T-helper 1 cell treated with Interleukin-12 subunit alpha and Interleukin-12 subunit beta and Interleukin-4 antibody, amounts not matched to agents 30 μg/mL and 1 μg/mL, for 36 hours (primary cell): ENCODE measurements at regions not wholly inside any gene's neighbourhood (a gene's known extent, or its start where the extent isn't known, plus 50 kb on each side); places are given as distances from the start of the nearest gene placed in this dataset.
"Not testable (repeated sequence)": the region's sequence is repeated elsewhere in the genome, so short reads cannot be mapped to it uniquely, and the experiment has no call there.

Experiments used
- H3K27ac Mint-ChIP-seq: one replicate; pipeline ENCODE4 v1.8.0; 2021; ENCODE audit warnings: mild to moderate bottlenecking, mixed read lengths
- H3K27me3 Mint-ChIP-seq: one replicate; pipeline ENCODE4 v1.8.0; 2021; ENCODE audit warnings: low read depth, mixed read lengths
- H3K36me3 Mint-ChIP-seq: one replicate; pipeline ENCODE4 v1.8.0; 2021; ENCODE audit warnings: low read depth, mixed read lengths
- H3K4me1 Mint-ChIP-seq: one replicate; pipeline ENCODE4 v1.8.0; 2021; ENCODE audit warnings: low read depth, mixed read lengths
- H3K4me3 Mint-ChIP-seq: one replicate; pipeline ENCODE4 v1.8.0; 2021; ENCODE audit warnings: mild to moderate bottlenecking, moderate library complexity, mixed read lengths
- H3K9me3 Mint-ChIP-seq: one replicate; pipeline ENCODE4 v1.8.0; 2021; ENCODE audit warnings: mixed read lengths

DNA sequence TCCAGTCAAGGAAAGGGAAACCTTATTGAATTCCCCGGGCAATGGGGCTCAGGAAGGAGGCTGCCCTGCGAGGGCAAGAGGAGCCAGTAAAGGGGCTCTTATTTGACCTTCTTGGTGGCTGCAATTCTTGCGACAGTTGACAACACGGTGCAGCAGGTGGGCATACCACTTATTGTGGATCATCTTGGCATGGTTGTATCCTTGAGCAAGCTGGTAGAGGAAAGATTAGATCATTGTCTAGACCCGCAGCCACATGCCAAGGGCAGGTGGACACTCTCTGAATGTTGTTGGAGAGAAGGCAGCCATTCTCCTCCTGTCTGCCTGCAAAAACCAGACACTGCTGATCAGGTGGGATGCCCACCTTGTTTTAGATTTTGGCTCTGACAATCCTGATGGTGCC lies 170.2 kb upstream of the CHST9 start:
- H3K36me3 Mint-ChIP-seq, result no peaks in the 10 kb centered on the region
- H3K27ac Mint-ChIP-seq, result no peak overlapping the region
- H3K9me3 Mint-ChIP-seq, result peaks cover 6% of the 10 kb centered on the region
- no peaks in the 10 kb centered on the region for H3K27me3 Mint-ChIP-seq
- H3K4me1 Mint-ChIP-seq, result no peaks in the 10 kb centered on the region
- H3K4me3 Mint-ChIP-seq, result no peak overlapping the region

GRCh38 chr18:27353273-27353672 lies 168.2 kb upstream of the CHST9 start:
- H3K4me3 Mint-ChIP-seq, result no peak overlapping the region
- H3K4me1 Mint-ChIP-seq, result no peaks in the 10 kb centered on the region
- no peaks in the 10 kb centered on the region for H3K27me3 Mint-ChIP-seq
- H3K27ac Mint-ChIP-seq, result no peak overlapping the region
- H3K36me3 Mint-ChIP-seq, result no peaks in the 10 kb centered on the region
- peaks cover 6% of the 10 kb centered on the region for H3K9me3 Mint-ChIP-seq

GRCh38 chr18:27349284-27349882 lies 164.3 kb upstream of the CHST9 start:
- Mint-ChIP-seq H3K27ac (no peak overlapping the region), H3K36me3 (no peaks in the 10 kb centered on the region), H3K9me3 (peaks cover 9% of the 10 kb centered on the region), H3K27me3 (no peaks in the 10 kb centered on the region), H3K4me3 (no peak overlapping the region), H3K4me1 (no peaks in the 10 kb centered on the region)

GRCh38 chr18:27331606-27332005 lies 146.5 kb upstream of the CHST9 start:
- no peaks in the 10 kb centered on the region for H3K27me3 Mint-ChIP-seq
- H3K27ac Mint-ChIP-seq, result no peak overlapping the region
- H3K9me3 Mint-ChIP-seq, result peaks cover 4% of the 10 kb centered on the region
- H3K36me3 Mint-ChIP-seq, result no peaks in the 10 kb centered on the region
- H3K4me3 Mint-ChIP-seq, result no peak overlapping the region
- no peaks in the 10 kb centered on the region for H3K4me1 Mint-ChIP-seq

- Mint-ChIP-seq H3K27ac (no peak overlapping the region), H3K36me3 (no peaks in the 10 kb centered on the region), H3K9me3 (no peaks in the 10 kb centered on the region), H3K4me3 (no peak overlapping the region), H3K27me3 (no peaks in the 10 kb centered on the region), H3K4me1 (no peaks in the 10 kb centered on the region)
Observed at GRCh38 chr18:27314996-27315395, 129.9 kb upstream of the CHST9 start.

DNA sequence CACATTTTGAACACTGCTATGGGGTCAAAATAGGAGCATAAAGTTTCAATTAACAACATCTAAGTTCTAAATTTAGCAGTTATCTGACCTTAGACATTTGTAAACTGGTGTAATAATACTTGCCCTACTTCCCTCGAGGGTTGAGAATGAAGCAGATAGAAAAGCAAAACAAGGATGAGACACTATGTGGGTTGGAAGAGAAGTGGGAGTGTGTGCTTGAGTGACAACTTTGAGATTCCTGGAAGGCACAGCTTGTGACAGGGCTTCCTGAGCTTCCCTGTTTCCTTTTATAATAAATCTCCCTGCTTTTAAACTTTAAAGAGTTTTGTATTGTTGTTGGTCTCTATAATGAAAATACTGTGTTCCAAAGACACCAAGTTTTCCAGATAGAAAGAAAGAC lies 128.6 kb upstream of the CHST9 start:
- no peak overlapping the region for H3K4me3 Mint-ChIP-seq

DNA sequence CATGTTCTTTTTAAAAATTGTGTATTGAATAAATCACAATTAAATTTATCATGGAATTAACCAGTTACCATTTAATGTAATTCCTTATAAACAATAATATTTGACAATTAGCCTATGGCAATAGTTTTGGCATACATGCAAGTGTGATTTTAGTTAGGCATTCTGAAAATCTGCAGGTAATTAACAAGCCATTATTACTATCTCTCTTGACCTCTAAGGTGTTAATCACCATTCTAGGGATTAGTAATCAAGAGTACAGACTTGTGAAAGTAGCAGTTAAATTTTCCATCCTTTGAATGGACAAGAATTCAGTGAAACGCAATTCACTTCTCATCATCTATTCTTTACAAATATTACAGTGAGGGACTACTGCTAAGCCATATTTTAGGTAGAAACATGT lies 127.7 kb upstream of the CHST9 start:
- Mint-ChIP-seq H3K9me3 (no peaks in the 10 kb centered on the region), H3K36me3 (no peaks in the 10 kb centered on the region), H3K27ac (no peak overlapping the region), H3K4me1 (no peaks in the 10 kb centered on the region), H3K27me3 (no peaks in the 10 kb centered on the region), H3K4me3 (no peak overlapping the region)

More for the DNA sequence above, 128.6 kb upstream of the CHST9 start:
- Mint-ChIP-seq H3K4me1 (no peaks in the 10 kb centered on the region), H3K9me3 (no peaks in the 10 kb centered on the region), H3K27me3 (no peaks in the 10 kb centered on the region), H3K27ac (no peak overlapping the region), H3K36me3 (no peaks in the 10 kb centered on the region)

DNA sequence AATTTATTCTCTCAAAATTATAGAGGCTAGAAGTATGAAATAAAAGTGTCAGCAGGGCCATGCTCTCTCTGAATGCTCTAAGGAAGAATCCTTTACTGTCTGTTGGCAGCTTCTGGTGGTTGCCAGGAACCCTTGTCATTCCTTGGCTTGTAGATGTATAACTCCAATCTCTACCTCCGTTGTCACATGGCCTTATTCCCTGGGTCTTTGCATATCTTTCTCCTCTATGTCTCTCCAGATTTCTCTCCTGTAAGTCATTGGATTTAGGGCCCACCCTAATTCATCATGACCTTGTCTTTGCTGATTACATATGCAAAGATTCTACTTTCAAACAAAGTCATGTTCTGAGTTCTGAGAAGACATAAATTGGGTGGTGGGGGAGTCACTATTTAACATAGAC lies 127.0 kb upstream of the CHST9 start:
- no peaks in the 10 kb centered on the region for H3K27me3 Mint-ChIP-seq
- H3K4me3 Mint-ChIP-seq, result no peak overlapping the region
- H3K4me1 Mint-ChIP-seq, result no peaks in the 10 kb centered on the region
- no peaks in the 10 kb centered on the region for H3K36me3 Mint-ChIP-seq
- no peaks in the 10 kb centered on the region for H3K9me3 Mint-ChIP-seq
- H3K27ac Mint-ChIP-seq, result no peak overlapping the region

DNA sequence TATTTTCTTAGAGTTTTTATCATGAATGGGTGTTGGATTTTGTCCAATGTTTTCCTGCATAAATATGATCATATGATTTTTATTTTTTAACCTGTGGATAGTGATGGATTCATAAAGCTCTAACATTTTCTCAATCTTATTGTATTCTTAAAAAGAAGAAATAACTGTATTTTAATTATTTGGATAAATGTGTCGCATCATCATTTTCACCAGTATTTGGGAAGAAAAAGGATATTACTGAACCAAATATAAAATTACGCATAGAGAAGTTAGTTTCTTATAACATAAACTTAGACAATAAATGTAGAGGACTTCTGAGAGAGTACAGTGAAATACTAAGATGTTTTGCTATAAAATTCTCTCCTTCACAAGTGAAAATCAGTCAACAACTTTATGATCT lies 126.0 kb upstream of the CHST9 start:
- Mint-ChIP-seq H3K4me3 (no peak overlapping the region), H3K4me1 (no peaks in the 10 kb centered on the region), H3K27me3 (no peaks in the 10 kb centered on the region), H3K36me3 (no peaks in the 10 kb centered on the region), H3K27ac (no peak overlapping the region), H3K9me3 (peaks cover 2% of the 10 kb centered on the region)

GRCh38 chr18:27301615-27302378 lies 116.7 kb upstream of the CHST9 start:
- H3K36me3 Mint-ChIP-seq, result no peaks in the 10 kb centered on the region
- H3K4me3 Mint-ChIP-seq, result no peak overlapping the region
- peaks cover 6% of the 10 kb centered on the region for H3K9me3 Mint-ChIP-seq
- no peaks in the 10 kb centered on the region for H3K27me3 Mint-ChIP-seq
- H3K27ac Mint-ChIP-seq, result no peak overlapping the region
- no peaks in the 10 kb centered on the region for H3K4me1 Mint-ChIP-seq

DNA sequence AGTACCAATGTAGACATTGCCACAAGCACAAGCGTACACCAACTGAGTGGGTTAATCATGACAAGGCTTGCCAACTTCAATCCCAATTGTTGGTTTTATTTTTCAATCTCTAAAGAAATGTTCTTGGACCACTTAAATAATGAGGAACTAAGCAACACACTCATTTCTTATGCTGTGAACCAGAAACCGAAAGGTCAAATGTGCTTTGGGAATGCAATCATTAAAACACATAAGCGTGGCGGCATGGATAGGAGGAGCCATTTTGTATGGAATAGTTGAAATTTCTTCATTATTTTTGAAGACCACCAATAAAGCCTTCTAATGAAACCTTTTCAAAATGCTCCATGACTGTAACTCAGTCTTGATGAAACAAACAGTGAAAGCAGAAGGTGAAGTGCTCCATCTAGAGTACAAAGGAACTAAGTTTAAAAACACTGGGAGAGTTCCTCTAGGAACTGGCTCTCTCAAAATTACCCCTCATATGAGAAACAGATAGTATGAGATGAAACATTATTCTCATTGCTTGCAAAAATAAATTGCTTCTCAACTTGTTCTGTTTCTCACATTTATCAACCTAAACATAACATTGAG lies 113.2 kb upstream of the CHST9 start:
- Mint-ChIP-seq H3K36me3 (no peaks in the 10 kb centered on the region), H3K4me1 (no peaks in the 10 kb centered on the region), H3K4me3 (no peak overlapping the region), H3K27me3 (no peaks in the 10 kb centered on the region), H3K27ac (no peak overlapping the region), H3K9me3 (peaks cover 8% of the 10 kb centered on the region)

GRCh38 chr18:27285973-27286562 lies 101.0 kb upstream of the CHST9 start:
- not testable (repeated sequence) for H3K4me3 Mint-ChIP-seq, H3K36me3 Mint-ChIP-seq, H3K27me3 Mint-ChIP-seq, H3K27ac Mint-ChIP-seq, H3K4me1 Mint-ChIP-seq
- H3K9me3 Mint-ChIP-seq, result peaks cover 10% of the 10 kb centered on the region

GRCh38 chr18:27278131-27278530 lies 93.0 kb upstream of the CHST9 start:
- H3K36me3 Mint-ChIP-seq, result no peaks in the 10 kb centered on the region
- no peak overlapping the region for H3K27ac Mint-ChIP-seq
- H3K9me3 Mint-ChIP-seq, result peaks cover 23% of the 10 kb centered on the region
- H3K4me3 Mint-ChIP-seq, result no peak overlapping the region
- H3K27me3 Mint-ChIP-seq, result no peaks in the 10 kb centered on the region
- H3K4me1 Mint-ChIP-seq, result no peaks in the 10 kb centered on the region

GRCh38 chr18:27277554-27277953 lies 92.4 kb upstream of the CHST9 start:
- no peaks in the 10 kb centered on the region for H3K27me3 Mint-ChIP-seq
- H3K4me1 Mint-ChIP-seq, result no peaks in the 10 kb centered on the region
- H3K4me3 Mint-ChIP-seq, result no peak overlapping the region
- H3K27ac Mint-ChIP-seq, result no peak overlapping the region
- H3K36me3 Mint-ChIP-seq, result no peaks in the 10 kb centered on the region
- peaks cover 23% of the 10 kb centered on the region for H3K9me3 Mint-ChIP-seq

GRCh38 chr18:27276886-27277285 lies 91.8 kb upstream of the CHST9 start:
- Mint-ChIP-seq H3K9me3 (peaks cover 23% of the 10 kb centered on the region), H3K4me1 (no peaks in the 10 kb centered on the region), H3K4me3 (no peak overlapping the region), H3K27me3 (no peaks in the 10 kb centered on the region), H3K27ac (no peak overlapping the region), H3K36me3 (no peaks in the 10 kb centered on the region)
